ENCODE measurements at regions not wholly inside any gene's neighbourhood (a gene's known extent, or its start where the extent isn't known, plus 50 kb on each side); places are given as distances from the start of the nearest gene placed in this dataset.

DNA sequence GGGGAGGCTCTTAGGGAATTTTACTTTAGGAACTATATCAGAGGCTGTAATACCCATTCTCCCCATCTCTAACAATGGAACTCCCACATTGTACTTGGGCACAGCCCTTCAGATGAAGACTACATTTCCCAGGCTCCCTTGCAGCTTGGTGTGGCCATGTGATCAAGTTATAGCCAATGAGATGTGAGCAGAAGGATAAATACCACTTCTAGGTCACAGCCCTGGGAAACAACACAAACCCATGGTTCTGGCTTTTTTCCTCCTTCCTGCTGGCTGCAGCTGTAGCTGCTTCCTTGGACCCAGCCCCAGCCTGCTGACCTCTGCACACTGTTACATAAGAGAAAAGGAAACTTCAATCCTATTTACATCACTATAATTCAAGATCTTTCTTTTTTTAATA is 445.9 kb upstream of the JARID2 start:
- no peaks in the 10 kb centered on the region for H3K27me3 ChIP-seq
- intact Hi-C loops (cut with DNase I): no loop called here
- peak; percentile 70 to 85 (median 80) for DNase-seq
- H3K9me3 ChIP-seq: no peaks in the 10 kb centered on the region
- TF ChIP-seq EP300 (IDR thresholded peaks at IDR 0.05) (no peak), POLR2A (IDR thresholded peaks at IDR 0.05) (no peak)
- TF ChIP-seq, protein P1, sequence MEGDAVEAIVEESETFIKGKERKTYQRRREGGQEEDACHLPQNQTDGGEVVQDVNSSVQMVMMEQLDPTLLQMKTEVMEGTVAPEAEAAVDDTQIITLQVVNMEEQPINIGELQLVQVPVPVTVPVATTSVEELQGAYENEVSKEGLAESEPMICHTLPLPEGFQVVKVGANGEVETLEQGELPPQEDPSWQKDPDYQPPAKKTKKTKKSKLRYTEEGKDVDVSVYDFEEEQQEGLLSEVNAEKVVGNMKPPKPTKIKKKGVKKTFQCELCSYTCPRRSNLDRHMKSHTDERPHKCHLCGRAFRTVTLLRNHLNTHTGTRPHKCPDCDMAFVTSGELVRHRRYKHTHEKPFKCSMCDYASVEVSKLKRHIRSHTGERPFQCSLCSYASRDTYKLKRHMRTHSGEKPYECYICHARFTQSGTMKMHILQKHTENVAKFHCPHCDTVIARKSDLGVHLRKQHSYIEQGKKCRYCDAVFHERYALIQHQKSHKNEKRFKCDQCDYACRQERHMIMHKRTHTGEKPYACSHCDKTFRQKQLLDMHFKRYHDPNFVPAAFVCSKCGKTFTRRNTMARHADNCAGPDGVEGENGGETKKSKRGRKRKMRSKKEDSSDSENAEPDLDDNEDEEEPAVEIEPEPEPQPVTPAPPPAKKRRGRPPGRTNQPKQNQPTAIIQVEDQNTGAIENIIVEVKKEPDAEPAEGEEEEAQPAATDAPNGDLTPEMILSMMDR (IDR thresholded peaks at IDR 0.05): no peak
- H3K4me3 ChIP-seq: no peak overlapping the region
- no peaks in the 10 kb centered on the region for H3K36me3 ChIP-seq
- H3K27ac ChIP-seq: no peak overlapping the region
- peaks cover 4% of the 10 kb centered on the region for H3K4me1 ChIP-seq (ENCODE audit: insufficient read depth)

DNA sequence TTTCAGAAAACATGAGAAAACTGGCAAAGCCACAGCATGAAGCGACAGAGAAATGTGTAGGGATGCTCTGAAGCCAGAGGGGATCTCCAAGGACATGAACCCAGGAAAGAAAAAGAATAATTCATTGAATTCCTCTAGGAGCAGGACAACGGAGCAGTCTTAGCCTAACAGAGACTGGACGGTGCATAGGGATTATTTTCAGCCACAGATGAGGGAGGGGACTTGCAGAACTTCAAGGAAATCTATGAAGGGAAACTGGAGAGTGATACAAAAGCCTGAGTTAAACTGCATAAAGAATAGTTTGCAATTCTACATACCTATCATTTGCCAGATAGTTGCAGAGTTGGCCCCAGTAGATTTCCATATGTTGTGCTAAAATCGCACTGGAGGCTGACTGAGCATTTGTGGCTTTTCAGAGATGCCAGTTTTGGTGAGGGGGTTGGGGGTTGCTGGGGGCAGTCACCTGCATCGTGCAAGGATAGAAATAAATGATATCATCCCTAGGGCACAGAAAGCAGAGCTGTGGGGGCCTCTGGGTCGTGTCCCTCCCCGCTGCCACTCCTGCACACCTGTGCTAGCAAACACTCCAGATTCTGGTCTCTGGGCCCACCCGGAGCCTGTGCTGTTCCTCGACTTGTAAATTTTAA is 443.2 kb upstream of the JARID2 start:
- DNase-seq: no peak
- Histone ChIP-seq H3K9me3 (no peaks in the 10 kb centered on the region), H3K36me3 (no peaks in the 10 kb centered on the region), H3K27me3 (no peaks in the 10 kb centered on the region), H3K4me3 (no peak overlapping the region), H3K4me1 (ENCODE audit: insufficient read depth) (peaks cover 5% of the 10 kb centered on the region), H3K27ac (no peak overlapping the region)
- intact Hi-C loops (cut with DNase I): no loop called here
- TF ChIP-seq, protein P1 (IDR thresholded peaks at IDR 0.05): no peak
- no peak for TF ChIP-seq EP300 (IDR thresholded peaks at IDR 0.05)
- TF ChIP-seq POLR2A (IDR thresholded peaks at IDR 0.05): no peak
- 86 to 90% (median 86%) methylated on average over 9 of the region's 9 CpGs for WGBS, 3 donors

DNA sequence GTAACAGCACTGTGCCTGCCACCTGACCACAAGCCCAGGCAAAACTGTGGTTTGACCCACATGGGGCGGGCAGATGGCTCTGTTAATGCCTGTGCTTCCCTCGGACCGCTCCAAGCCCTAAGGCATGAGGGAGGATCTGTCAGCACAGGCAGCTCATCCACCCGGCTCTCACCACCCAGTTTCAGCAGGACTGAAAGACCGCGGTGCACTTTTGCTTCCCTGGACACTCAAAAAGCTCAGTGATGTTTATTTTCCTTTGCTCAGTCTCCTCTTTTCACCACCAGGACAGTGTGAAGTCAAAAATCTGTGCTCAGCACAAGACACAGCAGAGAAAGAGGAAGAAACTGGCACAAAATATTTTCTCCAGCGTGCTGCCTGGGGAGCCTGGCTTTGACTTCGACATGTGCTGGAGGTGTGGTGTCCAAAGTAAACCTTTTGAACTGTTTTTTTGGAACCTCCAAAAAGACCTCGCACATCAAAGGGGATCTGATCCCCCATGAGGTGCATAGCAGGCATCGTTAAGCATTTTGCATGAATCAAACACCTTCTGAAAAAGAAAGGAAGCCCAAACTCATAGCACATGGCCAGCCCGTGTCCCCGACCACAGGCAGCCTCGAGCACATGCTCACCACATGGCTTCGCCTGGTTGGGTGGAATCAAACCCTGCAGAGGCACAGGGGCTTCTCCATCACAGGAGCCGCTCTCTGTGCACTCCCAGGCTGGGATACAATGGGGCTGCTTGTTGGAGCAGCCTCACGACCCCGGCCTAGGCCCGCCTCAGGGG is 441.7 kb upstream of the JARID2 start:
- Histone ChIP-seq H3K4me1 (ENCODE audit: insufficient read depth) (peaks cover 5% of the 10 kb centered on the region), H3K27ac (peak overlapping the region in 1 of 2 donors; percentile 3), H3K4me3 (no peak overlapping the region), H3K27me3 (no peaks in the 10 kb centered on the region), H3K36me3 (no peaks in the 10 kb centered on the region), H3K9me3 (no peaks in the 10 kb centered on the region)
- no peak for DNase-seq
- TF ChIP-seq, protein P1 (IDR thresholded peaks at IDR 0.05): no peak
- TF ChIP-seq EP300 (IDR thresholded peaks at IDR 0.05): no peak
- TF ChIP-seq POLR2A (IDR thresholded peaks at IDR 0.05): no peak
- intact Hi-C loops (cut with DNase I): no loop called here
- 80 to 85% (median 84%) methylated on average over 18 of the region's 18 CpGs for WGBS, 3 donors

DNA sequence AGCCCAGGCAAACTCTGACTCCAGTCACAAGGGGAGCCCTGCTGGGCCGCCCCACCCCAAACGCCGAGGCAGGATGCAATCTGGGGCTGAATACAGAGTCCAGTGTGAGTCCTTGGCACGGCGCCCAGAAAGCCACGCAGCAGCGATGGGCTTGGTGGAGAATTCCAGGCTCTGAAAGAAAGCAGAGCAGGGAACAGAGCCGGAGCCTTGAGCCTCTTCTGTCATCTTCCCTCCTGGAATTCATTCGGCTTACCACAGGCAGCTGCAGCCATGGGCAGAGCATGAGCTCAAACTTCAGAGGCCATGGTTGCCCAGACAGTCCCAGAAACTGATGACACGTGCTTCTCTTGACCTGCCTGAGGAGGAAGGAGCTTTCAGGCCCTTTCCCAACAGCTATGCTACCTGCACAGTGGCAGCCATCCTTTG is 441.1 kb upstream of the JARID2 start:
- Histone ChIP-seq H3K4me3 (no peak overlapping the region), H3K27ac (peak overlapping the region in 1 of 2 donors; percentile 3), H3K4me1 (ENCODE audit: insufficient read depth) (peaks cover 5% of the 10 kb centered on the region), H3K9me3 (no peaks in the 10 kb centered on the region), H3K36me3 (no peaks in the 10 kb centered on the region), H3K27me3 (no peaks in the 10 kb centered on the region)
- DNase-seq: peak; percentile 86 to 94 (median 88)
- 4 to 7% (median 6%) methylated on average over 10 of the region's 10 CpGs for WGBS, 3 donors
- TF ChIP-seq, protein P1 (IDR thresholded peaks at IDR 0.05): no peak
- no peak for TF ChIP-seq POLR2A (IDR thresholded peaks at IDR 0.05)
- no peak for TF ChIP-seq EP300 (IDR thresholded peaks at IDR 0.05)
- intact Hi-C loops (cut with DNase I): no loop called here
